ENCODE measurements at regions not wholly inside any gene's neighbourhood (a gene's known extent, or its start where the extent isn't known, plus 50 kb on each side); places are given as distances from the start of the nearest gene placed in this dataset.

DNA sequence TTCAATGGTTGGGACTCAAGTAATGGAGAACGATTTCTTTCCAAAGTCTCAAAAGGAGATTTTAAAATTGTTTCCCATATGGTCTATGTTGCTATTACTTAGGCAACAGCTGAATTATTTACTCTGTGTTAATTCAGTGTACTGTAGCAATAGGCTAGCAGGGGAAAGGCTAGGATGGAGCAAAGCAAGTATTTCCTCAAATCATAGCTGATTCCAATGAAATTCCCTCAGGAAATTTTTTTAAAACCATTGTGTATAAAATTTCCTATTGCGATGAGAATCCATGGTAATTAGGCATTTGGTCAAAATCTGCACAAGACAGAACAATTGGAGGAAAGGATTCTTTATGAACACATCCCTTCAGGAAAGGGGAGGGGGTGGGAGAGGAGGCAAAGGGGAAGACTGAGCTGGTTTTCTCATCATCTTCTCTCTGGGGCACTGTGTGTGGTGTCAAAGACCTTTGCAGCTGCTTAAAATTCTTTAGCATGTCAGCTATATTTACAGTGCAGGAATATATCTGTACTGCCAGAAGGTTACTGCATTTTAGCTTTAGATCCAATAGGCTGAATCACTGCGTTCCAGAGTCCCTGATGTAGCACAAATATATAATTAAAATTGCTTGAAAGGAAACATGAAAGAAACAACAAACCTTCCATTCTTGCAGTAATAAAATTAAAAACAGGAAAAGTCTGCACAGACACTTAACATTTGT, 95.3 kb downstream of the ZNF608 start:
- TF ChIP-seq EZH2 (IDR thresholded peaks at IDR 0.05; ENCODE audit: low read length) (no peak), CTCF (optimal IDR thresholded peaks at IDR 0.05 in 1 of 3, IDR thresholded peaks at IDR 0.05 in 1 of 3, conservative IDR thresholded peaks at IDR 0.05 in 1 of 3; ENCODE audit: extremely low read depth in 1 of 3, insufficient read depth in 2 of 3, low read length in 3 of 3) (no peak)
- Histone ChIP-seq H3K27me3 (ENCODE audit: control insufficient read depth, extremely low read depth, insufficient read depth, low read length) (no peaks in the 10 kb centered on the region), H3K4me2 (ENCODE audit: control insufficient read depth, extremely low read depth, insufficient read depth, low read depth, low read length) (peak overlapping the region; percentile 88), H2AFZ (ENCODE audit: control insufficient read depth, low read length) (no peak overlapping the region), H4K20me1 (ENCODE audit: control insufficient read depth, extremely low read depth, insufficient read depth, low read length) (no peaks in the 10 kb centered on the region), H3K4me1 (ENCODE audit: control insufficient read depth, extremely low read depth, insufficient read depth, low read length) (peaks cover 33% of the 10 kb centered on the region), H3K79me2 (ENCODE audit: control insufficient read depth, insufficient read depth, low read length) (no peaks in the 10 kb centered on the region), H3K4me3 (ENCODE audit: control insufficient read depth in 2 of 3, extremely low read depth in 1 of 3, insufficient read depth in 2 of 3, low read depth in 1 of 3, low read length in 3 of 3) (peak overlapping the region; percentile 36 to 70 (median 68)), H3K9me1 (ENCODE audit: control insufficient read depth, extremely low read depth, insufficient read depth, low read length) (no peaks in the 10 kb centered on the region), H3K9me3 (ENCODE audit: control insufficient read depth, low read depth, low read length) (no peaks in the 10 kb centered on the region), H3K9ac (ENCODE audit: control insufficient read depth, extremely low read depth, insufficient read depth, low read length) (no peak overlapping the region), H3K27ac (ENCODE audit: control insufficient read depth, insufficient read depth, low read length) (no peak overlapping the region), H3K36me3 (ENCODE audit: control insufficient read depth in 2 of 2, extremely low read depth in 1 of 2, insufficient read depth in 2 of 2, low read length in 2 of 2) (no peaks in the 10 kb centered on the region)
- dilution Hi-C loops (cut with MboI; ENCODE audit: extremely low pct_ligation_motif_present, low sequenced_read_pairs), result no loop called here
- DNase-seq (ENCODE audit: low read depth, low spot score) (no peak), FAIRE-seq (no peak)

GRCh38 chr5:124650147-124650561, 96.3 kb downstream of the ZNF608 start:
- Histone ChIP-seq H3K9ac (ENCODE audit: control insufficient read depth, extremely low read depth, insufficient read depth, low read length) (no peak overlapping the region), H3K4me3 (ENCODE audit: control insufficient read depth in 2 of 3, extremely low read depth in 1 of 3, insufficient read depth in 2 of 3, low read depth in 1 of 3, low read length in 3 of 3) (no peak overlapping the region), H3K9me3 (ENCODE audit: control insufficient read depth, low read depth, low read length) (no peaks in the 10 kb centered on the region), H3K79me2 (ENCODE audit: control insufficient read depth, insufficient read depth, low read length) (no peaks in the 10 kb centered on the region), H3K36me3 (ENCODE audit: control insufficient read depth in 2 of 2, extremely low read depth in 1 of 2, insufficient read depth in 2 of 2, low read length in 2 of 2) (no peaks in the 10 kb centered on the region), H4K20me1 (ENCODE audit: control insufficient read depth, extremely low read depth, insufficient read depth, low read length) (no peaks in the 10 kb centered on the region), H3K27ac (ENCODE audit: control insufficient read depth, insufficient read depth, low read length) (no peak overlapping the region), H3K4me2 (ENCODE audit: control insufficient read depth, extremely low read depth, insufficient read depth, low read depth, low read length) (no peak overlapping the region), H2AFZ (ENCODE audit: control insufficient read depth, low read length) (no peak overlapping the region), H3K9me1 (ENCODE audit: control insufficient read depth, extremely low read depth, insufficient read depth, low read length) (no peaks in the 10 kb centered on the region), H3K4me1 (ENCODE audit: control insufficient read depth, extremely low read depth, insufficient read depth, low read length) (peaks cover 24% of the 10 kb centered on the region), H3K27me3 (ENCODE audit: control insufficient read depth, extremely low read depth, insufficient read depth, low read length) (no peaks in the 10 kb centered on the region)
- no peak for DNase-seq (ENCODE audit: low read depth, low spot score)
- no peak for FAIRE-seq
- dilution Hi-C loops (cut with MboI; ENCODE audit: extremely low pct_ligation_motif_present, low sequenced_read_pairs), result no loop called here
- TF ChIP-seq CTCF (optimal IDR thresholded peaks at IDR 0.05 in 1 of 3, IDR thresholded peaks at IDR 0.05 in 1 of 3, conservative IDR thresholded peaks at IDR 0.05 in 1 of 3; ENCODE audit: extremely low read depth in 1 of 3, insufficient read depth in 2 of 3, low read length in 3 of 3), result no peak
- no peak for TF ChIP-seq EZH2 (IDR thresholded peaks at IDR 0.05; ENCODE audit: low read length)

All from keratinocyte (primary cell).